K562 (cell line): ENCODE measurements at regions not wholly inside any gene's neighbourhood (a gene's known extent, or its start where the extent isn't known, plus 50 kb on each side); places are given as distances from the start of the nearest gene placed in this dataset.

ENCODE experiments used
- BRD9 ChIP-seq: fragments of 450-650 bp; IDR thresholded peaks from 2 replicates; pipeline ENCODE4 v1.6.1; 2018; ENCODE audit warnings: low read depth; ENCODE audit not compliant: partially characterized antibody
- FIP1L1 ChIP-seq: fragments of 200-400 bp; formaldehyde crosslinking; IDR thresholded peaks from 2 replicates; pipeline ENCODE4 v1.6.1; 2018; ENCODE audit warnings: mild to moderate bottlenecking, low read depth, low read length; ENCODE audit not compliant: poor library complexity, severe bottlenecking
- GATAD2B ChIP-seq: fragments of 450-650 bp; IDR thresholded peaks from 2 replicates; pipeline ENCODE4 v1.6.1; 2017; ENCODE audit warnings: mild to moderate bottlenecking, borderline replicate concordance
- HLTF ChIP-seq: fragments of 450-650 bp; IDR thresholded peaks from 2 replicates; pipeline ENCODE4 v1.6.1; 2016
- JUND ChIP-seq, 2 experiments: IDR thresholded peaks; 2 replicates in 1 of 2; 3 replicates in 1 of 2; pipeline ENCODE4 v1.6.1; 2011; ENCODE audit warnings: borderline replicate concordance in 2 of 2, low read depth in 2 of 2, low read length in 2 of 2, improper control_type of control experiment in 1 of 2, missing biosample characterization in 1 of 2, missing genetic modification characterization in 1 of 2, missing genetic modification reagents in 1 of 2
- KLF10 ChIP-seq: fragments of 250-450 bp; sonication (Bioruptor Pico); IDR thresholded peaks from 2 replicates; pipeline ENCODE4 v1.6.1; 2021; ENCODE audit warnings: matching md5 sums
- MLX ChIP-seq, 2 experiments: fragments of 450-650 bp in 1 of 2; sonication (generic) in 1 of 2; formaldehyde crosslinking; conservative IDR thresholded peaks; 2 replicates each; pipeline versions ENCODE4 v1.4.0 to v1.8.1; 2020 to 2022; ENCODE audit warnings: mild to moderate bottlenecking in 1 of 2, missing genetic modification reagents in 1 of 2
- NBN ChIP-seq: fragments of 450-650 bp; IDR thresholded peaks from 2 replicates; pipeline ENCODE4 v1.6.1; 2016; ENCODE audit warnings: low read depth, mild to moderate bottlenecking
- NFXL1 ChIP-seq: fragments of 450-650 bp; formaldehyde crosslinking; IDR thresholded peaks from 2 replicates; pipeline ENCODE4 v1.4.0; 2021; ENCODE audit warnings: mild to moderate bottlenecking
- PKNOX1 ChIP-seq: fragments of 450-650 bp; IDR thresholded peaks from 2 replicates; pipeline ENCODE4 v1.6.1; 2016
- PPARD ChIP-seq: fragments of 250-450 bp; sonication (Bioruptor Pico); IDR thresholded peaks from 2 replicates; pipeline ENCODE4 v1.8.0; 2022; ENCODE audit warnings: inconsistent platforms, mild to moderate bottlenecking, moderate library complexity
- PURB ChIP-seq: sonication (generic); formaldehyde crosslinking; IDR thresholded peaks from 2 replicates; pipeline ENCODE4 v1.9.0; 2021; ENCODE audit warnings: low read depth, mild to moderate bottlenecking, missing genetic modification reagents
- TFE3 ChIP-seq: fragments of 450-650 bp; formaldehyde crosslinking; IDR thresholded peaks from 2 replicates; pipeline ENCODE4 v1.4.0; 2020; ENCODE audit warnings: mild to moderate bottlenecking, mixed read lengths
- THRA ChIP-seq: fragments of 450-650 bp; IDR thresholded peaks from 2 replicates; pipeline ENCODE4 v1.6.1; 2017; ENCODE audit warnings: mild to moderate bottlenecking, moderate library complexity
- ZNF143 ChIP-seq: sonication (generic); formaldehyde crosslinking; IDR thresholded peaks from 2 replicates; pipeline ENCODE4 v1.9.0; 2022; ENCODE audit warnings: mild to moderate bottlenecking, missing genetic modification reagents
- ZNF23 ChIP-seq: fragments of 250-450 bp; sonication (Bioruptor Pico); IDR thresholded peaks from 2 replicates; pipeline ENCODE4 v1.4.0; 2020; ENCODE audit warnings: mild to moderate bottlenecking
- ZNF57 ChIP-seq: fragments of 450-650 bp; formaldehyde crosslinking; IDR thresholded peaks from 2 replicates; pipeline ENCODE4 v1.4.0; 2020; ENCODE audit warnings: mild to moderate bottlenecking, moderate library complexity
- ZNF740 ChIP-seq, 3 experiments: fragments of 200-800 bp in 1 of 3; sonication (Bioruptor generic) in 1 of 3; sonication (generic) in 1 of 3; formaldehyde crosslinking in 1 of 3; IDR thresholded peaks; 2 replicates each; pipeline versions ENCODE4 v1.6.1 to v1.8.0; 2016 to 2022; ENCODE audit warnings: mild to moderate bottlenecking in 2 of 3, missing compliant biosample characterization in 2 of 3, missing genetic modification characterization in 2 of 3, missing genetic modification reagents in 1 of 3

- TF ChIP-seq ZNF740 (CRISPR knock-in tag; IDR thresholded peaks at IDR 0.05) (peak; percentile 80), ZNF740 (tag; IDR thresholded peaks at IDR 0.05) (no peak; a peak in 1 of 4 replicates), FIP1L1 (peak; percentile 86), MLX (CRISPR knock-in tag; conservative IDR thresholded peaks at IDR 0.05) (0 out of 4 replicates have a peak, but pooled peaks of 1 of the 2 experiments have one; percentile 74), NBN (peak; percentile 84; the same call in 1 of the 2 replicates), HLTF (peak; percentile 65; the same call in 1 of the 2 replicates), PPARD (CRISPR knock-in tag) (no peak), GATAD2B (no peak; the same call in 1 of the 2 replicates), ZNF143 (CRISPR knock-in tag) (no peak), THRA (no peak), JUND (IDR thresholded peaks at IDR 0.05; ENCODE audit: borderline replicate concordance, low read depth, low read length) (peak; percentile 99), JUND (tag; IDR thresholded peaks at IDR 0.05; ENCODE audit: borderline replicate concordance, low read depth, low read length) (peak; percentile 93; the same call in 2 of the 3 replicates), KLF10 (CRISPR knock-in tag) (no peak), BRD9 (no peak), PKNOX1 (peak; percentile 96), NFXL1 (CRISPR knock-in tag) (peak; percentile 63; the same call in 1 of the 2 replicates), TFE3 (CRISPR knock-in tag) (no peak), ZNF57 (peak; percentile 77), ZNF23 (CRISPR knock-in tag) (no peak; the same call in 1 of the 2 replicates), PURB (no peak)
These were observed 95.5 kb upstream of the ZMIZ1 start (continued) for GRCh38 chr10:78972947-78973900.
